Tibial nerve (tissue), 4 donors: ENCODE measurements at regions not wholly inside any gene's neighbourhood (a gene's known extent, or its start where the extent isn't known, plus 50 kb on each side); places are given as distances from the start of the nearest gene placed in this dataset.

Experiments
- CTCF ChIP-seq, 5 experiments: fragments of 200-600 bp in 3 of 5; fragments of 450-650 bp in 2 of 5; sonication (generic) in 3 of 5; IDR thresholded peaks; one replicate each; pipeline ENCODE4 v1.5.1; 2016 to 2019; ENCODE audit warnings: antibody characterized with exemption in 5 of 5, mild to moderate bottlenecking in 3 of 5, moderate library complexity in 2 of 5
- EP300 ChIP-seq, 2 donors: sonication (generic); formaldehyde crosslinking; IDR thresholded peaks; one replicate each; pipeline ENCODE4 v1.6.1; 2017; ENCODE audit warnings: antibody characterized with exemption in 2 of 2, mild to moderate bottlenecking in 1 of 2
- POLR2A ChIP-seq, 2 donors: fragments of 450-650 bp; IDR thresholded peaks; one replicate each; pipeline ENCODE4 v1.6.1; 2017; ENCODE audit warnings: antibody characterized with exemption in 2 of 2, mild to moderate bottlenecking in 2 of 2, moderate library complexity in 2 of 2

DNA sequence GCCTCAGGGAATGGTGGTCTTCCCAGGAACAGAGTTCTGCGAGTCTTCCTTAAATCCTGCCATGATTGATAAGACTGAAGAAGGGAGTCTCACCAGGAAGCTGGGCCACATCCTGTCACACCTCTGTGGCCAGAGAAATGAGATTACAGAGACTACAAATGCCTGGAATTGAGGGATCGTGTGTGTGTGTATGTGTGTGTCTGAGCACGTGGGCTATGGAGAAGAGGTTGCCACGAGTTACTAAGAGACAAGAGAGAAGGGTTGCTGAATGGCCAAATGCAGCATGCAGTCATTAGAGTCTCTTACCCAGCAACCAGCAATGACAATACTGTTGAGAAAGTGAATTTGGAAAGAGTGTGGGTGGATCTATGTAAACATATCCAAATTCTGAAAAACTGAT is 443.1 kb downstream of the MFSD1 start:
- TF ChIP-seq CTCF (IDR thresholded peaks at IDR 0.05) (no peak), EP300 (IDR thresholded peaks at IDR 0.05) (no peak), POLR2A (IDR thresholded peaks at IDR 0.05) (no peak)
